Activated CD4-positive, alpha-beta T cell treated with anti-CD3 and anti-CD28 coated beads, Interleukin-2, amount 10 ng/mL, durations not matched to agents 24 days and 14 days (primary cell): ENCODE measurements at regions not wholly inside any gene's neighbourhood (a gene's known extent, or its start where the extent isn't known, plus 50 kb on each side); places are given as distances from the start of the nearest gene placed in this dataset.
"Not testable (repeated sequence)": the region's sequence is repeated elsewhere in the genome, so short reads cannot be mapped to it uniquely, and the experiment has no call there.

Experiments used
- DNase-seq: peaks from one replicate; pipeline ENCODE4 v3.0.0; 2022
- H3K27ac Mint-ChIP-seq: one replicate; pipeline ENCODE4 v1.8.0; 2022; ENCODE audit warnings: mild to moderate bottlenecking, mixed read lengths
- H3K27me3 Mint-ChIP-seq: one replicate; pipeline ENCODE4 v1.8.0; 2022; ENCODE audit warnings: mixed read lengths
- H3K36me3 Mint-ChIP-seq: one replicate; pipeline ENCODE4 v1.8.0; 2022; ENCODE audit warnings: low read depth, mild to moderate bottlenecking, mixed read lengths
- H3K4me1 Mint-ChIP-seq: one replicate; pipeline ENCODE4 v1.8.0; 2021; ENCODE audit warnings: mixed read lengths
- H3K4me3 Mint-ChIP-seq: one replicate; pipeline ENCODE4 v1.8.0; 2022; ENCODE audit warnings: mild to moderate bottlenecking, moderate library complexity, mixed read lengths
- H3K9me3 Mint-ChIP-seq: one replicate; pipeline ENCODE4 v1.8.0; 2021; ENCODE audit warnings: mixed read lengths
- intact Hi-C: fragments of 100-400 bp; cut with micrococcal nuclease; formaldehyde crosslinking; loops from one replicate; pipeline ENCODE4 v1.15.1; 2023

DNA sequence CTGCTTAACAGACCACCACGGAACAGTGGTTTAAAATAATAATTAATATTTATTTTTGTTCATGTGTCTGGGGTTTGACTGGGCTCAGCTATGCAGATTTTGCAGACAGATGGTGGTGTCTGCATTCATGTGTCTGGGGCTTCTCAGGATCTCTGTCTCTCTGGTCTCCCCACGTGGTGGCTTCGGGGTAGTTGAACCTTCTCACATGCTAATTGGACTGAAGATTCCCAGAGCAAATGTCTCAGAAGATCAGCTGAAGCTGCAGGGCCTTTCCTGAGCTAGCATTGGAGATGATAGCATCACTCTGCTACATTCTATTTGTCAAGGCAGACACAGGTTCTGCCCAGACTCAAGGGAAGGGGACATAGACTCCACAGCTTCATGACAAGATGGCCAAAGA lies 109.1 kb upstream of the DNAH14 start:
- Mint-ChIP-seq H3K9me3 (peaks cover 5% of the 10 kb centered on the region), H3K27me3 (peaks cover 11% of the 10 kb centered on the region), H3K4me1 (no peaks in the 10 kb centered on the region), H3K4me3 (no peak overlapping the region), H3K36me3 (no peaks in the 10 kb centered on the region), H3K27ac (no peak overlapping the region)
- no peak for DNase-seq
- intact Hi-C loops: no loop called here

DNA sequence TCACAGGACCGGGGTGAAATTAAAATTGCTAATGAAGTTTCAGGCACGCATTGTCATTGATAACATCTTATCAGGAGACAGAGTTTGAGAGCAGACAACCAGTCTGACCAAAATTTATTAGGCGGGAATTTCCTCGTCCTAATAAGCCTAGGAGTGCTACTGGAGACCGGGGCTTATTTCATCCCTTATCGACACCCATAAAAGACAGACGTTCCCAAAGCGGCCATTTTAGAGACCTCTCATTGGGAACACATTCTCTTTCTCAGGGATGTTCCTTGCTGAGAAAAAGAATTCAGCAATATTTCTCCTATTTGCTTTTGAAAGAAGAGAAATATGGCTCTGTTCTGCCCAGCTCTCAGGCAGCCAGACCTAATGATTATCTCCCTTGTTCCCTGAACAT lies 107.7 kb upstream of the DNAH14 start:
- H3K4me1 Mint-ChIP-seq, intact Hi-C loops, DNase-seq, H3K36me3 Mint-ChIP-seq, H3K4me3 Mint-ChIP-seq, H3K27ac Mint-ChIP-seq, H3K9me3 Mint-ChIP-seq: not testable (repeated sequence)
- H3K27me3 Mint-ChIP-seq: peaks cover 13% of the 10 kb centered on the region

DNA sequence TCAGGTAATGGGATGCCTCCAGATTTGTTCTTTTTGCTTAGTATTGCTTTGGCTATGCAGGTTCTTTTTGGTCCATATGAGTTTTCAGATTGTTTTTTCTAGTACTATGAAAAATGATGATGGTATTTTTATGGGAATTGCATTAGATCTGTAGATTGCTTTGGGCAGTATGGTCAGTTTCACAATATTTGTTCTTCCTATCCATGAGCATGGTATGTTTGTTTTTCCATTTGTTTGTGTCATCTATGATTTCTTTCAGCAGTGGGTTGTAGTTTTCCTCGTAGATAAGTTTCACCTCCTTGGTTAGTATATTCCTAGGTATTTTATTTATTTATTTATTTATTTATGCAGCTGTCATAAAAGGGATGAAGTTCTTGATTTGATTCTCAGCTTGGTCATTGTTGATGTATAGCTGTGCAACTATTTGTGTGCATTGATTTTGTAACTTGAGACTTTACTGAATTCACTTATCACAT lies 103.9 kb upstream of the DNAH14 start:
- peaks cover 8% of the 10 kb centered on the region for H3K9me3 Mint-ChIP-seq
- no peak for DNase-seq
- no peaks in the 10 kb centered on the region for H3K36me3 Mint-ChIP-seq
- intact Hi-C loops: no loop called here
- H3K27ac Mint-ChIP-seq: no peak overlapping the region
- H3K27me3 Mint-ChIP-seq: peaks cover 17% of the 10 kb centered on the region
- no peaks in the 10 kb centered on the region for H3K4me1 Mint-ChIP-seq
- H3K4me3 Mint-ChIP-seq: no peak overlapping the region

DNA sequence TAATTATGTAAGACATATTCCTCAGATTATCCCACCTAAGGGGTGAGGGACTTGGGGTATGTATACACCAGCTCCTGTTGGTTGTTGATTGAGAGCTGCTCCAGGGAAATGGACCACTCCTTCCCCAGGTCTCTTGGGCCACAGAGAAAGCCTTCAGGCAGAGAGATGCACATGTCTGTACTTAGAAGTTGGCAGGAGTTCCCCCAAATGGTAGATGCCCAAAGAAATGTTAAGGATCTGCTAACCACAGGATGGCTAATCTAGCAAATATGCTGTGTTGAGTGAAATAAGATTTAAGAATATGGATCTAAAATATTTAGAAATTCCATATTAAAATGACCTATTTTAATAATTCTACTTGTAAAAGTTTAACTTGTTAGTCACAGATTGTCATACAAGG lies 100.8 kb upstream of the DNAH14 start:
- no peaks in the 10 kb centered on the region for H3K36me3 Mint-ChIP-seq
- no peak overlapping the region for H3K4me3 Mint-ChIP-seq

DNA sequence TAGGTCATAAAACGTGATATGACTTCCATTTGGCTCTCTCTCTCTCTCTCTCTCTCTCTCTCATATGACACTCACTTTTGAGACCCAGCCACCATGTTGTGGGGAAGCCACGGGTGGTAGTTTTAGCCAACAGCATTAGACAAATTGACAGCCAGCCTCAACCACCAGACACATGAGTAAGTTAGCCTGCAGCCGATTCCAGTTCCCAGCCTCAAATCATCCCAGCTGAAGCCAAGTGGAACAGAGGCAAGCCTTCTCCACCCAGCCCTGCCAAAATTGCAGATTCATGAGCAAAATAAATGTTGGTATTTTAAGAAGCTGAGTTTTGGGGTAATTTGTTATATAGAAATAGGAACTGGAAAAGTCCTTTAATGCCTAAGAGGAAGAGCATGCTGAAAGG lies 98.0 kb upstream of the DNAH14 start:
- DNase-seq: no peak
- H3K4me3 Mint-ChIP-seq: no peak overlapping the region
- intact Hi-C loops: no loop called here
- H3K36me3 Mint-ChIP-seq: no peaks in the 10 kb centered on the region
- peaks cover 15% of the 10 kb centered on the region for H3K27me3 Mint-ChIP-seq
- H3K27ac Mint-ChIP-seq: no peak overlapping the region
- H3K9me3 Mint-ChIP-seq: no peaks in the 10 kb centered on the region
- no peaks in the 10 kb centered on the region for H3K4me1 Mint-ChIP-seq

More for the DNA sequence above, 100.8 kb upstream of the DNAH14 start:
- H3K27ac Mint-ChIP-seq: no peak overlapping the region
- no peak for DNase-seq
- no peaks in the 10 kb centered on the region for H3K4me1 Mint-ChIP-seq
- H3K27me3 Mint-ChIP-seq: peaks cover 21% of the 10 kb centered on the region
- intact Hi-C loops: no loop called here
- H3K9me3 Mint-ChIP-seq: peaks cover 8% of the 10 kb centered on the region

DNA sequence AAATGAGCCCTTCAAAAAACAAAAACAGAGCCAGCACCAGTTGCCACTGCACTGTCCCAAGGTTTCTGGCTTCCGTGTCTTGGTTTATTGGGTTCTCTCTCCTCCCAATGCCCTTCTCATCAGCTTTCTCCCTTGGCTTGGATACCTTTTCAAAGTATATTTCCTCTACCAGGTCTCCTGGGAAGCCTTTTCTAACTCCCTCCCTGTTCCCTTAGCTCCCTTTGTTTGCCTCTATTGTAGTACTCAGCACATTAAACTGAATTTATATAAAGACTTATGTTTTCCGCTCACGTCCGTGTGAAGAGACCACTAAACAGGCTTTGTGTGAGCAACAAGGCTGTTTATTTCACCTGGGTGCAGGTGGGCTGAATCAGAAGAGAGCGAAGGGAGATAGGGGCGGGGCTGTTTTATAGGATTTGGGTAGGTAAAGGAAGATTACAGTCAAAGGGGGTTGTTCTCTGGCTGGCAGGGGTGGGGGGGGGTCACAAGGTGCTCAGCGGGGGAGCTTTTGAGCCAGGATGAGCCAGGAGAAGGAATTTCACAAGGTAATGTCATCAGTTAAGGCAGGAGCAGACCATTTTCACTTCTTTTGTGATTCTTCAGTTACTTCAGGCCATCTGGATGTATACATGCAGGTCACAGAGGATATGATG lies 89.7 kb upstream of the DNAH14 start:
- H3K36me3 Mint-ChIP-seq, H3K9me3 Mint-ChIP-seq, H3K27me3 Mint-ChIP-seq, H3K4me1 Mint-ChIP-seq, DNase-seq, H3K4me3 Mint-ChIP-seq, H3K27ac Mint-ChIP-seq, intact Hi-C loops: not testable (repeated sequence)

DNA sequence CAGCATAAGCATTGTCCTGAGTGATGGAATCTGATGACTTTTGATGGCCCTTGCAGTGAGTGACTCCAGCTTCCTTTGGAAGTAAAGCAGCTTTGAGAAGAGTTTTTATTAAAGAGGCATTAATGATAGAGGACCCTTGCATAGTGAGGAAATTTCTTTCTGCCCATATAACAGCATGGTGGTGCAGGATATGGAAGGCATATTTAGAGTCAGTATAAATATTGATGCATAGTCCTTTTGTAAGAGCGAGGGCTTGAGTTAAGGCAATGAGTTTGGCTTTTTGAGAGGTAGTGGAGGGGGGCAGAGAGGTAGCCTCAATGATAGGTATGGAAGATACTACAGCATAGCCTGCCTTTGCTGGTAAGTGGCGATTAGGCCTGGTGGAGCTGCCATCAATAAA lies 87.7 kb upstream of the DNAH14 start:
- H3K27me3 Mint-ChIP-seq, DNase-seq, H3K4me3 Mint-ChIP-seq, intact Hi-C loops, H3K36me3 Mint-ChIP-seq, H3K27ac Mint-ChIP-seq, H3K4me1 Mint-ChIP-seq, H3K9me3 Mint-ChIP-seq: not testable (repeated sequence)

DNA sequence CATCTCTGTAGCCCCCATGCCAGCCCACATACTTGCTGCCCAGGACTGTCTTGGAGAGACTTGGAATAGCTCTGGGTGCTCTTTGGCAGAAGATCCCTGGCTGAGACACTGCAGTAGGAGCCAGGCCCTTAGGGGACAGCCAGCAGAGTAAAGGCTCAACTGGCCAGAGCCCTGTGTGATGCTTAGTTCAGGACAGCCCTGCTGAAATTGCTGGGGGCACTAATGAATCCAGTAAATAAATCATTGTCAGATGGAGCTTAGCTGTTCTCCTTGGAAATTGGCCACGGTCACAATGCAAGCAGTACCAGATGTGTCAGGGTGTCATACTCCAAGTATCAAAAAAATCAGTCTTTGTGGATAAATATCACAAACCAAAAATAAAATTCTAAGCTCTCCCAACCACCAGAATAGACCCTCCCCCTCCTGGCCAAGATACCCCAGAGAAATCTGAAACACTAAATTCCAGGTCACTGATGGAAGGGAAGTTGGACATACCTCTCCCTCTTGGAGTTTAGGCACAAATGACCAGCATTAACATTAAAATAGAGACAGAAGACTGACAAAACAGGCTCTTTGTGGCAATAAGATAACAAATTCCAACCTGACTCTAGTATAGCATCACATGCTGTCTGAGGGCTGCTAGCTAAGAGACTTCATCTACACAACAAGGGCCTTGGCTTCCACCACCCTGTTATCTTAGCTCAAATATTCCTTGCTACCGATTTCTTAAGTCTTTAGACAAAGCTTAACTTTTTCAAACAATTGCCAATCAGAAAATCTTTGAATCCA lies 83.2 kb upstream of the DNAH14 start:
- no peaks in the 10 kb centered on the region for H3K9me3 Mint-ChIP-seq
- H3K27me3 Mint-ChIP-seq: peaks cover 2% of the 10 kb centered on the region
- intact Hi-C loops: no loop called here
- DNase-seq: no peak
- H3K4me1 Mint-ChIP-seq: no peaks in the 10 kb centered on the region
- no peak overlapping the region for H3K27ac Mint-ChIP-seq
- H3K36me3 Mint-ChIP-seq: no peaks in the 10 kb centered on the region
- H3K4me3 Mint-ChIP-seq: no peak overlapping the region

DNA sequence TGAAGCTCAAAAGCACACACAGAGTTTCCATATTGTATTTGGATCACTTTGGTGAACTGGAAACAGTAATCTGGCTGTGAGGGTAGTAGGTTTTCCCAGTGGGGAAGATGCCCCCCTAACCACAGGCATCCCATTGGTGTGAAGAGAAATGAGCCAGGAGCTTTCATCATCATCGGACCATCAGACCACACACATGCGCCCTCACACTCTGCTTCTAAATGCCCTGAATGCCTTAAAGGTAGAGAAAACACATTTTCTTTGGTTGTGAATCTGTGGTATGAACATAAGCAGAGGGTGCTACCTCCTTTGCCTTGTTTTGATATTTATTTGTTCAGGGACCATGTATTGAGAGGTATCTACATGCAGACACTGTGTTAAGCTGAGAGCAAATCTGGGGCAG lies 79.0 kb upstream of the DNAH14 start:
- intact Hi-C loops: loop anchor here (2.0 to 5.0 kb wide), 2 partner anchors 148 to 206 kb away; no protein-coding TSS in a partner anchor
- no peak for DNase-seq
- peaks cover 2% of the 10 kb centered on the region for H3K27me3 Mint-ChIP-seq
- H3K9me3 Mint-ChIP-seq: no peaks in the 10 kb centered on the region
- H3K27ac Mint-ChIP-seq: no peak overlapping the region
- no peak overlapping the region for H3K4me3 Mint-ChIP-seq
- H3K4me1 Mint-ChIP-seq: no peaks in the 10 kb centered on the region
- no peaks in the 10 kb centered on the region for H3K36me3 Mint-ChIP-seq

DNA sequence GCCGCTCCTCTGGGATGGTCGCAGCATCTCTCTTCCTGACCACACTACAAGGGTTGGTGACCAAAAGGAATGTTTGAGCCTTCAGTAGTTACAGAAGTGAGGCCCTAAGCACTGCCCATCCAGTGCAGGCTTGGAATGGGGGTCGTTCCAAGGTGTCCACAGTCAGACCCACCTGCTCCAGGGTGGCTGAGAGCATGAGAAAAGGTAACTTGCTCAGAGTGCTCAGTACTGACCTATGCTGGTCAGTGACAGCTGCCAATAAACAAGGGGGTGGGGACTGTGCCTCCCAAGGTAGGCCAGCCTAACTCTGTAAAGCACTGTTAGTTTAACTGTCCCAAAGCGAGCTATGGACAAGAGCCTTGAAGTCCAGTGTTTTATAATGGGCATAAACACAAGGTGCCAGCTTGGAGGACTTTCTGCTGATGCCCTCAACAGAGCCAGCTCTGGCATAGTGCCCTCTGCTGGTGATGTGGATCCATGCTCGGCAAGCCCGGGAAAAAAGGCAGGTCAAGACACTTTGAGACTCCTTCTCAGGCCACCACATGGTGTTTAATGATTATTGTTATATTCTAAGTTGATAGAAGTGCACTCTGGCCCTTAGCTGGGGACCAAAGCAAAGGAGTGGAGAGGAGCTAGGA lies 78.1 kb upstream of the DNAH14 start:
- no peaks in the 10 kb centered on the region for H3K36me3 Mint-ChIP-seq
- peaks cover 2% of the 10 kb centered on the region for H3K27me3 Mint-ChIP-seq
- H3K9me3 Mint-ChIP-seq: no peaks in the 10 kb centered on the region
- peak; percentile 88 for DNase-seq
- no peak overlapping the region for H3K27ac Mint-ChIP-seq
- no peak overlapping the region for H3K4me3 Mint-ChIP-seq
- no peaks in the 10 kb centered on the region for H3K4me1 Mint-ChIP-seq
- intact Hi-C loops: loop anchor here (1.0 to 5.0 kb wide), 3 partner anchors 149 to 338 kb away; no protein-coding TSS in a partner anchor

DNA sequence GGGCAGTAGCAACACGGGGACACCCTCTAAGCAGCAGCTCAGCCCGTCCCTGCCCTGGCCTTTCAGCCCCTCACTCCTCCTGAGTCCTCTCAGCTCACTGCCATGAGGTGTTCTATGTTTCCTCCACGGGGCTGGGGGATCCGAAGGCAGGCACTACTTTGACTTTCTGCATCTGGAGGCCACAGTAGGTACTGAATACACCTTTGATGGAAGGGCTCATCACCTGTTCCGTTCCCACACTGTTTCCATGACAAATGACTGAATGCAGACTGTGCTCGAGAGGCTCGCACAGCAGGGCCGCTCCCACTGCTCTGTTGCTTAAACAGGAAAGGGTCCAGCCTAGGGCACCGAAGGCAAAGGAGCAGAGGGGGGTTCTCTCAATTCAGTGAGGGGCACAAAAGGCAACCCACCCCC lies 77.6 kb upstream of the DNAH14 start:
- H3K4me1 Mint-ChIP-seq: no peaks in the 10 kb centered on the region
- no peak for DNase-seq

DNA sequence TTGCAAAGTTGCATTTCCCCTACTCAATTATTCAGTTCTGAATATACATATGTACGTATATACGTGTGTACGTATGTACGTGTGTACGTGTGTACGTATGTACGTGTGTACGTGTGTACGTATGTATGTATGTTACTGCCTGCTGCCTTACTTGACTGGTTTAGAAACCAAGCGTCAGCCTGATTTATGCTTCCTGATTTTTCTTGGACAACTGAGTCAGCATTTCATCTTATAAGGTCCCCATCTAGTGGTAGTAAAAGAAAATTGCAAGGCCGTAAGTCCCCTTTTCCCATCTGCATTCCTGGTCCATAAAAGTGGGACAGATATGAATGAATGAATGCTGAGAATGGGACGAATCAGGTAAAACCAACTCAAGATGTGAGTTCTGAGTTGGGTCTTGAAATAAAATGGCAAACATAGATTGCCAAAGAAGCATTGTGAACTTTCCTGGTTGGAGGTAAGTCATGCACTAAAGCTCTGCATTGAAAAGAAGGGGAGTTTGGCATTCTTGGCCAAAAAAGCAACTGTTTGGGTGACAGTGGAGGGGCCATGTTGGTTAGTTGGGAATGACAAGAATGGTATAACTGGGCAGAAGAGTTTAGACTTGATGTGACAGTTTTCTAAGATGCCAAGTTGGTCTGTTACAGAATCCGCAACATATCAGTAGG lies 76.4 kb upstream of the DNAH14 start:
- peaks cover 5% of the 10 kb centered on the region for H3K27me3 Mint-ChIP-seq
- no peak overlapping the region for H3K27ac Mint-ChIP-seq
- H3K36me3 Mint-ChIP-seq: no peaks in the 10 kb centered on the region
- no peak for DNase-seq
- H3K4me1 Mint-ChIP-seq: no peaks in the 10 kb centered on the region
- H3K4me3 Mint-ChIP-seq: no peak overlapping the region
- H3K9me3 Mint-ChIP-seq: no peaks in the 10 kb centered on the region
- intact Hi-C loops: loop anchor here (5.0 kb wide), 1 partner anchor 151 kb away; no protein-coding TSS in a partner anchor

More for the DNA sequence above, 77.6 kb upstream of the DNAH14 start:
- peaks cover 2% of the 10 kb centered on the region for H3K27me3 Mint-ChIP-seq
- H3K9me3 Mint-ChIP-seq: no peaks in the 10 kb centered on the region
- no peaks in the 10 kb centered on the region for H3K36me3 Mint-ChIP-seq
- intact Hi-C loops: loop anchor here (1.0 to 5.0 kb wide), 3 partner anchors 150 to 339 kb away; no protein-coding TSS in a partner anchor
- H3K4me3 Mint-ChIP-seq: no peak overlapping the region
- H3K27ac Mint-ChIP-seq: no peak overlapping the region

DNA sequence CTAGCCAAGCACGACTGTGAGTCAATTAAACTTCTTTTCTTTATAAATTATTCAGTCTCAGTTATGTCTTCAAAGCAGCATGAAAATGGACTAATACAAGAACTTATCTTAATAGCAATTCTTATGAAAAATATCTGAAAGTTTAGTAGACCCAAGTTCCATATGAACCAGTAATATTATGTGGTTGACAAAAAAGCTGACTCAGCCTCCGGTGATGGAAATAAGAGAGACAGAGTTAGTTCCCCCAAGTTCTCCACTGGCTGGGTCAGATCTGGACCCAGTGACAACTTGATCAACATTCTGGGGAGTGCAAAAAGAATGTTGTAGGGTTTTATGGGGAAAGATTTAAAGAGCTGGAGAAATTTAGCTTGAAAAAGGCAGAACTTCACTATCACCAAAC lies 72.5 kb upstream of the DNAH14 start:
- no peaks in the 10 kb centered on the region for H3K4me1 Mint-ChIP-seq
- H3K36me3 Mint-ChIP-seq: no peaks in the 10 kb centered on the region
- DNase-seq: no peak
- H3K27me3 Mint-ChIP-seq: peaks cover 7% of the 10 kb centered on the region
- no peak overlapping the region for H3K27ac Mint-ChIP-seq
- no peak overlapping the region for H3K4me3 Mint-ChIP-seq
- H3K9me3 Mint-ChIP-seq: no peaks in the 10 kb centered on the region
- intact Hi-C loops: no loop called here
